SKM-1 (cell line): ENCODE measurements at regions not wholly inside any gene's neighbourhood (a gene's known extent, or its start where the extent isn't known, plus 50 kb on each side); places are given as distances from the start of the nearest gene placed in this dataset.

Experiments used
- DNase-seq: peaks from one replicate; lab custom pipeline; 2025; ENCODE audit not compliant: unreplicated experiment; lab: John Stamatoyannopoulos, UW

GRCh38 chr2:128821010-128821409 is 502.3 kb upstream of the HS6ST1 start:
- no peak for DNase-seq

- DNase-seq, result no peak
Measured at GRCh38 chr2:128832946-128833663, 514.4 kb upstream of the HS6ST1 start.

GRCh38 chr2:128833664-128834027 is 515.0 kb upstream of the HS6ST1 start:
- DNase-seq, result no peak

GRCh38 chr2:128834207-128834879 is 515.7 kb upstream of the HS6ST1 start:
- DNase-seq, result no peak

GRCh38 chr2:128834880-128835252 is 516.2 kb upstream of the HS6ST1 start:
- no peak for DNase-seq

- DNase-seq, result no peak
Measured at GRCh38 chr2:128835342-128835855, 516.7 kb upstream of the HS6ST1 start.

- no peak for DNase-seq
Measured at GRCh38 chr2:128835974-128836373, 517.3 kb upstream of the HS6ST1 start.

GRCh38 chr2:128836559-128837100 is 518.0 kb upstream of the HS6ST1 start:
- DNase-seq, result no peak

GRCh38 chr2:128838244-128838643 is 519.6 kb upstream of the HS6ST1 start:
- DNase-seq, result no peak

GRCh38 chr2:128841803-128842202 is 523.1 kb upstream of the HS6ST1 start:
- DNase-seq, result no peak

- DNase-seq, result no peak
Measured at GRCh38 chr2:128867311-128867710, 548.6 kb upstream of the HS6ST1 start.

- DNase-seq, result no peak
Measured at GRCh38 chr2:128867936-128868636, 549.4 kb upstream of the HS6ST1 start.

- no peak for DNase-seq
Measured at GRCh38 chr2:128868686-128869551, 550.3 kb upstream of the HS6ST1 start.

GRCh38 chr2:128874608-128875007 is 555.9 kb upstream of the HS6ST1 start:
- DNase-seq, result no peak

GRCh38 chr2:128876986-128877983 is 558.6 kb upstream of the HS6ST1 start:
- no peak for DNase-seq

GRCh38 chr2:128879161-128879560 is 560.5 kb upstream of the HS6ST1 start:
- no peak for DNase-seq

GRCh38 chr2:128894896-128895295 is 576.2 kb upstream of the HS6ST1 start:
- no peak for DNase-seq

- no peak for DNase-seq
Measured at GRCh38 chr2:128901572-128902391, 583.1 kb upstream of the HS6ST1 start.

- no peak for DNase-seq
Measured at GRCh38 chr2:128903637-128904036, 585.0 kb upstream of the HS6ST1 start.
